Stimulated activated CD4-positive, alpha-beta T cell treated with anti-CD3 and anti-CD28 coated beads, Interleukin-4, amount 100 ng/mL, for 48 hours (primary cell): ENCODE measurements at regions not wholly inside any gene's neighbourhood (a gene's known extent, or its start where the extent isn't known, plus 50 kb on each side); places are given as distances from the start of the nearest gene placed in this dataset.
"Not testable (repeated sequence)": the region's sequence is repeated elsewhere in the genome, so short reads cannot be mapped to it uniquely, and the experiment has no call there.

ENCODE experiments used
- DNase-seq, 2 donors: peaks; one replicate each; pipeline ENCODE4 v3.0.0-alpha.2; 2020; ENCODE audit warnings: low read depth in 2 of 2

DNA sequence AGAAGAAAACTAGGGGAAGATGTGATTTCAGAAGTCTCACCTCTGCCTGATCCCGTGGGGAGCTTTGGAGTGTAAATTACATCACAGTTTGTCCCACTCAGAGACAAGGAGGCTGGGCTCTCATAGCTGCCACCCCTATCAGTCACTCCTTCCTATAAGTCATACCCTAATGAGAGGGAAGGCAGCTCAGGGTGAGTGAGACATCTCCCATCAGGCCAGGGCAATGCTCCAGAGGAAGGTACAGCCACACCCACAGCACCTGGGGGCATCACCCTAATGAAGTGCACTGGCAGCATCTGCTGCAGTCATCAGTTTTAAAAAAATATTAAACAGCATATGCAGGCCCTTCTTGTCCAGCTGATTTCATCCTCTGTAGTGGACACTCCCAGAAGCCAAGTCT, 223.1 kb upstream of the NBPF12 start:
- DNase-seq, result not testable (repeated sequence)

DNA sequence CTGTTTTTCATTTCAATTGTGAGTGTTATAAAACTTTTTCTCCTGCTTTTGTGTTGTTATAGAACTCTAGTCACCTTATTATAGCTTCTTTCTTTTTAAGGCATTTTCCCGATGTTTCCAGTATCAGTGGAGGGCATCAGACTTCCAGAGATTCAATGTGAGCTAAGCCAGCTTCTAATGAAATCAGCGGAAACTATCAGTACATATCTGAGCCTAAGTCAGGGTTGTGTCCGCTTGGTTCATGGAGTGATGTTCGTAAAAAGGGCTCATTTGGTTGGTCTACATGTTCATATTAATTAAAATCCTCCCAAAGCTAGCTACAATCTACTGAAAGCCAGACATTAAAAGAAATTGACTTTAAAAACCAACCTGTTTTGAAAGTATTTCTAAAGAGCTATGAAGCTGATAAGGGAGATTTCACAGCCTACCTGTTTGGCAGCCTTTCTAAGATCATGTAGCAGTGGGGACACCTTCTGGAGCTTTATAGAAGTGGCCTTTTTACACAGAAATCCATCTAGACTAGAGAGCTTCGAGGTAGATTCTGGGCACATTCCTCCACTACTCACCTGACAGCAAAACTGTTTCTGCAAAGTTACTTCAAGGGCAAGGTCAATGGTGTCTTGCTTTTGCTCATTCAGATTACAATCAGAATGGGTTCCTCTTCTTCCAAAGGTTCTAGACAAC, 227.1 kb upstream of the NBPF12 start:
- DNase-seq, result not testable (repeated sequence)

DNA sequence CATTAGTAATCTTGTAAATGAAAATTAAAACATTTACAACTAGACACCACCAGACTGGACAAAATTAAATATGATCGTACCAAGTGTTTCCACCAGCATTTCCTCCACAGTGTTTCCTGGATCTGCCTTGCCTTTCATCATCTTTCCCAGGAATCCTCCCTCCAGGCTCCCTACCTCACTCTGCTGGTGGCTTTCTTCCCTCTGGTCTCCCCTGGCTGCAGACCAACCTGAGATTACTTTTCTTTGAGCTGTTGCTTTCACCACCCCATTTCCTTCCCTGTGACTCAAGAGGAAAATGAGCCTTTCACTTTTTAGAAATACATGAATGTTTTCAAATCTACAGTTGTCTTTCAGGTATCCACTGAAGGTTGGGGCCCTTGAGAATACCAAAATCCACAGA, 228.8 kb upstream of the NBPF12 start:
- DNase-seq, result not testable (repeated sequence)

DNA sequence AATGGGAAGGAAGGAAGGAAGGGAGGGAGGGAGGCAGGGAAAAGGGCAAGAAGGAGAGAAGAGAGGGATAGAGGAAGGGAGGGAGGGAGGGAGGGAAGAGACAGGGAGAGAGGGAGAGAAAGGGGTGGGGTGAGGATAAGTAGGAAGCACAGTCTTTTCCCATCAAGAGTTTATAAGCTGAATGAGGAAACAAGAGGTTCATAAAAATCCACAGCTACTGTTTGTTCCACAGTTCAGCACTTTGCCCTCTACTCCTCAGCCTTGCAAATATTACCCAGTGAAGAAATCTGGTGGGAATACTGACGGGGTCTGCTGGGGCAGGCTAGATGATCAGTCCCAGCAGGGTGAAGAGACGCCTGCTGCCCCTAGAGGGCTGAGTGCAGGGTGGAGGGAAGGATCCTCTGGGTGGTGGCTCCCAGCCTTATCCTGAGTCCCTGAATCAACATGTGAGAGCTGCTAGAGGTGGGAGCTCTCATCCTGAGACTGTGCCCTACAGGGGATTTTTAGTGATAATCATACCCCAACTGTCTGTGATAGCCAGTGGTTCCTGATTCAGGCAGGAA, 233.9 kb upstream of the NBPF12 start:
- DNase-seq, result not testable (repeated sequence)

DNA sequence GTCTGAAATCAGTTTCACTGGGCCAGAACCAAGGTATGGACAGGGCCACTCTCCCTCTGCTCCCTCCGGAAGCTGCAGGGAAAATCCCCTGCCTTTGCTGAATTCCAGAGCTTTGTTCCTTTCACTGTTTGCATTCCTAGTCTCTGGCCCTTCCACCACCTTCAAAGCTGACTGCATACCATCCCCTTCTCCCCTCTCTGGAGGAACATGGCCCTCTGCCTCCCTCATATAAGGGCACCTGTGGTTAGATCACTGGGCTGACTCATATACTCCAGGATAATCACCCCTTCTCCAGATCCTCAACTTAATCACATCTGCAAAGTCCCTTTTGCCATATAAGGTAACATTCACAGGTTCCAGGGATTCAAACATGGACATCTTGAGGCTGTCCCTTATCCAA, 236.8 kb upstream of the NBPF12 start:
- DNase-seq, result not testable (repeated sequence)

DNA sequence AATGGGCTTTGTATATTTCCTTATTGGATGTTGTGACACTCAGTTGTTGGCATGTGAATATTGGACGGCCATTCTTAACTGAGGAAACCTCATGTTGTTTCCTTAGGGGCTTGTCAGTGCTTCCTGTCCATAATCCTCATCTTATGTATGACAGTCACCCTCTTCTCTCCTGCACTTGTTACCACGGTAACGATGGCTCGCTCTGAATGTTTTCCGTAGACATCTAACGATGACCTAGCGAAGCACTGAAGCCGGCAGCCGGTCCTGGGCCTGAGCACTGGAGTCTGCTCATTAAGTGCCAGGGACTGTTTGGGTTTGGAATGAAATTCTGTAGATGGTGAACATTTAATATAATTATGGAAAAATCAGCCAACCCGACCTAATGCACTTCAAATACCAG, 242.7 kb upstream of the NBPF12 start:
- DNase-seq, result not testable (repeated sequence)

DNA sequence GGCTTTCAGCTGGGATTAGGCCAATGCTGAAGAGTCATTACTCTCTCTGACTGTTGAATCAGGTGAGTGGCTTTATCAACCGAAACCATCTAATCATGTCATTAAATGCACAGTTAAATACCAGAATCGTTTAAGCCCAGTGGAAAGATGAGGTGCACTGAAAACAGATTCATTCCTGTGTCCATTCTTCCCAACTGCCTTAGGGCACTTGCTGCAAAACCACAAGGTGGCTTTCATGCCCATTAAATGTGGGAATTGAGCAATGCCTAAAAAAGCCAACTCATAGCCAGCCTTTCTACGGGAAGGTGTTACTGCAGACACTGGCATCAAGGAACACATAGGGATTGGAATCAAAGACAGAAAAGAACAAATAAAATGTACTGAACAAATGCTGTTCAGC, 246.3 kb upstream of the NBPF12 start:
- not testable (repeated sequence) for DNase-seq

DNA sequence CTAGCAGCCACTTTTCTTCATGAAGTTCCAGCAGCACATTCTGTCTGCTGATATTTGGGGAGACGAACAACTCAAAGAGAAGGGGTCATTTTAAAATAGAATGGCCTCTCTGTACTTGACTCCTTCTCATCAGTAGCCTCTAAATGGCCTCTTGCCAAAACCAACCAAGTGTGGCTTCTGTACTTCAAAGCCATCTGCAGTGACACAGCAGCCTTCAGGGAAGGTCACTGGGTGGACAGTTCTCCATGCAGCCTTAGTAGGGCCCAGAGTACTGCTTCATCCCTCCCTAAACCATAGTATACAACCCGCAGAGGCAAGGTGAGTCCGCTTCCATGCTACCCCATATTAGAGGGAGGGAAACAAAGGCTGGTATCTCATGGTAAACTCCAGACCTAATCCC, 249.2 kb upstream of the NBPF12 start:
- not testable (repeated sequence) for DNase-seq

DNA sequence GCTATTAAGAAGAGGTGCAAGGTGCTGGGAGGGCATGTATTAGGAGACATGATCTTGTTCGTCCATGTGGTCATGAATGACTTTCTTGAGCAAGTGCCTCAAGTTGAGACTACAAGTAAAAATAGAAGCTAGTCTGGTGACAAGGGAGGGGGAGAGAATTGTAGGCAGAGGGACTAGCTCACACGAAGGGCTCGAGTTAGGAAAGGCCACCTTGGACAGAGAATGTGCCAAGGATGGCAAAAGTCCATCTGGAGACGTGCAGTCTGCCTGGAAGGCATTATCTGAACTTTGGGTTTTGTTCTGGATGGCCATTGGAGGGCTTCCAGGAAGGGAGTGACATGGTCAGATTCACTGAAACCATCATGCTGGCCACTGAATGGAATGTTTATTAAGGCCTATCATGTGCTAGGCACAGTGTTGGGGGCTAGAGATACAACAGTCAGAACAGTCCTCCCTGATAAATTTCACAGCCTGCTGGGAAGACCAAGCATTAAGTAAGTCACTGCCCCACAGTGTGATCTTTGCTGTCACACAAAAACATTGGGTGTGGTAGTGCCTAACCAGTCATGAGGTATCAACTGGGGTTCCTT, 251.3 kb upstream of the NBPF12 start:
- DNase-seq, result not testable (repeated sequence)

DNA sequence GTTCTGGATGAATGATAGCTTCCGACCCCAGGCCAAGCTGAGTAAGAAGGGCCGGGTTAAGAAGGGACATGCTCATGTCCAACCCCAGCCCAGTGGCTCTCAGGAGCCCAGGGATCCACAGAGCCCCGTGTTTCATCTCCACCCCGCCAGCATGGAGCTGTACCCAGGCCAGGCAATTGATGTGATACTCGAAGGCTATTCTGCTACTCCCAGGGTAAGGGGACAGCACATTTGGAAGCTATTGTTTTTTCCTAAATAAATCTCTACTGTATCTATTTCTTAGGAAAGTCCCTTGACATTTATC, 255.0 kb upstream of the NBPF12 start:
- not testable (repeated sequence) for DNase-seq

DNA sequence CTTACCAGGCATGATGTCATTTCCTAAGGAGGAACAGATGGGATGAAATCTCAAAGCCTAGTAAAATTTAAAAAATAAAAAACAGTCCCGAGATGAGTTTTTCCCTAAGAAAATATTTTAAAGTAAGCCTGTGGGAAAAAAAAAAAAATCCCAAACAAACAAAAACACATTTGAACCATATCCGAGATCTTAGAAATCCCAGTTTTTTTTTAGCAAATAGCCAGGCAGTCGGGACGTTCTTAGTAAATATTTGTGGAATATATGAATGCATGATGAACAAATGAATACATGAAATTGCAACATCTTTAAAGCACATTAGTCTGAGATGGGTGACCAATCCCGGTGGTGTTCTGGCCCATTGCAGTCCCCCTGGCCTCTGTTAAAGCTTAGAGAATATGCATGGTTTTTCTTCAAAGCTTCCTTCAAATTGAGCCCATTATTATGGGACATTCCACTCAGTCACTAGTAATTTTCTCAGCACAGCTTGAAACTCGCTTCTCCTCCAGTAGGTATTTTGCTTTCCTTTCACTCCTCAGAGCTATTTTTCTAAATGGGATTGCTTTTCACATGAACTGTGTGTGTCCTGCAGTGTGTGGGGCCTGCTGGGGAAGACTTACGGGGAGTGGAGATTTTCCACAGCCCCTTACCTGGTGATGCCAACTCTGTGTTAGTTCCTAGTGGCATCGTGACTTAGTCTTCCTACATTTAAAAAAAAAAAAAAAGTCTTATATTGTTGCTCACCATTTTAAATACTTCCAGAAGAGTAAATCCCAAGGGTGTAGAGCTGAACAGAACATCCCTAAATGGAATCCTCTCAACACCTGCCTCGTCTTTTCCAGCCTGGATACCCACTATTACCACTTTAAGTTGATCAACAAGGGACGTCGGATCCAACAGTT, 255.6 kb upstream of the NBPF12 start:
- not testable (repeated sequence) for DNase-seq

DNA sequence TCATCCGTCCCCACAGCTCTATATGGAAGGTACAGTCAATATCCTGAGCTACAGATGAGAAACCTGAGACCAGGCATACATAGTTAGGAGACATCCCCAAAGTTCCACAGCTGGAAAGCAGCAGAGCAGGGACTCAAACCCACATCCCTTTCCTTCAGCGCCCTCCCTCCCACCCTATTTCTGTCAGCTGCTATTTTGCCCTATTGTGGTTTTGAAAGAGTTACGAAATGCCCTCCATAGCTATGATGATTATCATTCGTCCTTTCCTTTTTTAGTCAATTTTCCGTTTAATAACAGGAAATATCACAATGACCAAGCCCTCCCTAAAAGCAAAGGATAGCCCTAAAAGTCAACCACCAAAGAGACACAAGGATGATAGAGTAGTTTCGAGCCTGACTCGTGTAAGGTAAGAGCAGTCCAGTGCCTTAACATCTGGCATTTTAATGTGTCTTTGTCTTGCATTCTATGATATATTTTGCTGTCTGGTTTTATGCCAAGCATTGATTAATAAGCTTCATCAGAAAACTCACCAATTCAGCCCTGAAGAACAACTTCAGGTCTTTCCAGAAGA, 264.3 kb upstream of the NBPF12 start:
- DNase-seq, result not testable (repeated sequence)

DNA sequence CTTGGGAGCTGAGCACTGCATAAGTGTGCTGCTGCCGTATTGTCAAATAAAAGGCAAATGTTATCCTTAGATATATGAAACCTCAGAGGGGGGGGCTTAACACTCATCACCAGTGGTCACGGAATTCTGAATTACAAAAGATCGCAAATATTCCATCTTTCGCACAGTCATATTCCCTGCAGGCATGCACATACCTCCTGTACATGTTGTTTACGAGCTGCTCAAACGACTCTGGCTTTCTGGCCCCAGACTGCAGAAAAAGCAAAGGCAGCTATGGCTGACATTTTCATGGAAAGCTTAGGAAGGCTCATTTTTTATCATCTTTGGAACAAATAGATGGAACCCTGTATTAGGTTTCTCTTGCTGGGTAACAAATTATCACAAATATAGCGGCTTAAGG, 265.5 kb upstream of the NBPF12 start:
- not testable (repeated sequence) for DNase-seq

DNA sequence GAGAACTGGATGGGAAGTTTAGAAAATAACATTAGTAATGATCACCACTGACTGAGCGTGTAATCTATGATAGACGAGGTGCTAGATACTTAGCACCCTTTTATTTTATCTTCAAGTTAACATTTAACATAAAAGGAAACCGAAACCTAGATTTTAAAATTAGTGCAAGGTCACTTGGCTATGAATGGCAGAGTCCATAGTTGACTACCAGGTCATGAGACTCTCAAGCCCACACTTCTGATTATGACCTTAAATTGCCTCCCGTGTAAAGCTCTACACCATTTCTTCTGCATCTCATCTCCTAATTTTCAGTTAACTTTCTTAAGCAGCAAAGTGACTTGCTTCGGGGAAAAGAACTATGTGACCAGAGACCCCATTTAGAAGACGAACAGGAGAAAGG, 266.5 kb upstream of the NBPF12 start:
- DNase-seq, result not testable (repeated sequence)

DNA sequence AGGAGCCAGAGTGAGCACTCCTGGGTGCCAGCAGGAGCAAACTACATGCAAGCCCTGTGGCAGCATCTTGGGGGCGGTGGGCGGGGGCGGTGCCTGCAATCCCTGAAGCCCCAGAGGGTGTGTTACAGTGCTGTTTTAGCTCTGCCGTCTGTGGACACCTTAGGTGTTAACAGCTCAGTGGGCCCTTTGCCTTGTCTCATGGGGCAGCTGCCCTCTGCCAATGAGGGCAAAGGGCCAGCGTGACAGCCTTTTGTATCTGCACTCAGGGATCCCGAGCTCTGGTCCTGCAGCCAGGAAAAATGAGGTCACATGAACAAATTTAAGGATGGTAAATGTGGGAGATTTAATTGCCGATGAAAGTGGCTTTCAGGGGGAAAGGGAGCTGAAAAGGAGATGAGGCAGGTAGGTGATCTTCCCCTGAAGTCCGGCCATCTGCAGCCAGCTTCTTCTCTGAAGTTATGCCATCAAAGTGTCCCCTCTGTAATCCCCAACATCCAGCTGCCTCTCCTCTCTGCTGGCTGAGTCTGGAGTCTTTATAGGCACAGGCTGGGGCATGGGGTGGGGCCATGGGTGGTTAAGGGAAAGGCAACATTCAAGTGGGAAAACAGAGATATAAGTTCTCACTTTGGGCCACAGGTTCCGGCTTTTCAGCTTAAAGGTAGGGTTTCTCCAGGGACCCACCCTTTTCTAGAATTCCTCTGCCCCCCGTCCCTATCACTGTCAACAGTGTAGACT, 267.1 kb upstream of the NBPF12 start:
- not testable (repeated sequence) for DNase-seq

DNA sequence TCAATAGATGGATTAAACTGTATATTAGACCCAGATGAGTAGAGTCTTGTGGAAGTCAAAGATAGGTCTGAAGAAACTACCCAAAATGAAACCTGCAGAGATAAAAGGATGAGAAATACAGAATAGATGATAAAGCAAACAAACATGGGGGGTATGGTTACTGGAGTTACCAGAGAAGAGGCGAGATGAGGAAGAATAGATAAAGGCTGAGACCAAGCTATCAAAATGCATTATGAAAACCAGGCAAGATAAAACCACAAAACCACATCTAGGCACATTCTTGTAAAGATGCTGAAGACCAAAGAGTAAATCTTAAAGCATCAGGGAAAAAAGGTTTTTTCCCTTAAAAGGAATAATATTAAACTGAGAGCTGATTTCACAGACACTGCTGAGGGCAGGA, 271.8 kb upstream of the NBPF12 start:
- not testable (repeated sequence) for DNase-seq

DNA sequence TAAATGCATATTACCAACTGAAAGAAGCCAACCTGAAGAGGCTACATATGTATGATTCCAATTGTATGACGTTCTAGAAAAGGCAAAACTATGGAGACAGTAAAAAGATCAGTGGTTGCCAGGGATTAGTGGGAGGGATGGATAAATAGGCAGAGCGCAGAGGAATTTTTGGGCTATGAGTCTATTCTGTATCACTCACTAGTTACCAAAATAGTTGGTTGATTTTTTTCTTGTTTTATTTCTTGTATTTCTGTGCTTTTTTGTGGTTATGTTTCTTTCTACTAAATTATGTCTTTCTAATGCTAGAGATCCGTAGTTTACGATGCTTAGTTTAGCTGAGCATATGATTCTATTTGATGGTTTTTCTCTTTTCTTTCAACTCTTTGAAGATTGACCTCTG, 277.9 kb upstream of the NBPF12 start:
- DNase-seq, result not testable (repeated sequence)

DNA sequence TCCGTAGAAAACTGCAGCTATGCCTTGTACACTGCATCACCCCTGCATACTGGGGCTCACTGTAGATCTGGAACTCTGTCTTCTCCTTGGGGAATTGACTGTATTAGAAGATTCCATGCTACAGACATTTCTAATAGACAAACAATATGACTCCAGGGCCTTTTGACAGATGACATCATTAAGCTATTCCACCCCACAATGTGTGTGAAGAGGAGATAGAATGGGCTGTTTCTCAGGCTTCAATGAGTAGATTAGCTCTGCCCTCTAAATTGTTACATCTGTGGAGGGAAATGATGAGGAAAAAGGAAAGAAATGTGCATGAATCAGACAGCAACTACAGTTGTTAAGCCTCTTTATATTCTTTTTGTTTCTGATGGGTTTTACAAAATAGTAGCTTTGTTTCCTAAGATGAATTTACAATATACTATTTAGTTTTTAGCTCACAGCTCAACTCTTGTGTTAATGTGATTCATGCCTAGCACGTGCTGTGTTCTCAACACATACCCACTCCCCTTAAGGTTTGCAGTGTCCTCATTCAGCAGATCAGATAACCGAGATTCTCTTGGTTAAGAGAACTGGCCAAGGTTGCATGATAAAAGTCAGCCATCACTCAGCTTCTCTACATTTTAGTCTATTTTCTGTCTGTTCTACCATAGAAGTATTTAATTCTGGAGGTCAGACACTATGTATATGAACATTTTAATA, 281.6 kb upstream of the NBPF12 start:
- not testable (repeated sequence) for DNase-seq

DNA sequence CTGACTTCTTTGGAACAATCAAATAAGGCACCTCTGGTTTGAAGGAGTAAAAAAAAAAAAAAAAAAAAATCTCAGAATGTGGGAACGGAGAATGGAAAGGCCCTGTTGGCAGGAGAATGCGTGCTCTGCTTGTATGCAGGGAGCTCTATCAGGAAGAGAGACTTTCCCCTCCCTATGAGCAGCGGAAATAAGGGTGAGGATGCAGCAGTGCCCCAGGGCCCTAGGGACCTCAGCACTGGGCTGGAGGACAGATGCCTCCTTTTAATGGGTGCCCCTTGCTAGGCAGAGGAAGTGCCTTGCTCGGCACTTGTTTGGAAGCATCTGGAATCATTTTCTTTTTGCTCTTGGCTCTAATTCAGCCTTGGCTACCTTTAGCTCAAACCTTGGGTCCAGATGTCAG, 283.4 kb upstream of the NBPF12 start:
- not testable (repeated sequence) for DNase-seq

DNA sequence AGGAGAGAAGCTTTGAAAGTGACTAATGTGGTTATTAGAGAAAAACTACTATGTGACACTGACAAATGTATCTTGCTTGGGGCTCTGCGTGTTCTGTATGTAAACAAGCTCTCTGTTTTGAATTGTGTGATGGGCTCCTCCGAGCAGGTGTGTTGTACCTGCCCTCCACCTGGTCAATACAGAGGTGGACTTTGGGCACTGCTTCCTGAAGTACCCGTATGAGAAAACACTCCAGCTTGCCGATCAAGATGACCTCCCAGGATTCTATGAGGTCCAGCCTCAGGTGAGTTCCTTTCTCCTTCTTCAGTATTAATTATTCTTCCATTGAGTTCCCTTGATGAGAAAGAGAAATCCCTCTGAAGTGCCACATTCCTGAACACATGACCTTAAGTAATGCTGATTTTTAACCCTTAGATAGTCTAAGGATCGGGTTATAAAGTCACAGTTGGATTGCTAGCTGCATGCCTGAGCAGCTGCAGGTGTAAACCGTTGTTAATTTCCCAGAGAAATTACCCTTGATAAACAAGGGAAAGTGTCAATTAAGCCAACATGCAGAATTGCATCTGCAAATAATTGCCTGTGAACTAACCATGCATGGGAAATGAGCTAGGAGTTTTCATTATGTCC, 292.0 kb upstream of the NBPF12 start:
- DNase-seq, result not testable (repeated sequence)
